IMR-90 (cell line): ENCODE measurements at regions not wholly inside any gene's neighbourhood (a gene's known extent, or its start where the extent isn't known, plus 50 kb on each side); places are given as distances from the start of the nearest gene placed in this dataset.

Experiments used
- CHD1 ChIP-seq: IDR thresholded peaks from 2 replicates; pipeline ENCODE4 v1.6.1; 2012; ENCODE audit warnings: low read depth, low read length, improper control_type of control experiment
- POLR2A ChIP-seq: IDR thresholded peaks from 2 replicates; pipeline ENCODE4 v1.6.1; 2012; ENCODE audit warnings: mild to moderate bottlenecking, low read depth, low read length
- RFX5 ChIP-seq: IDR thresholded peaks from 2 replicates; pipeline ENCODE4 v1.8.0; 2012; ENCODE audit warnings: low read depth, mild to moderate bottlenecking, low read length, moderate library complexity
- TF ChIP-seq, protein P1 (sequence below): conservative IDR thresholded peaks from 2 replicates; pipeline ENCODE4 v1.5.1; 2012; ENCODE audit warnings: mild to moderate bottlenecking, low read depth, low read length, improper control_type of control experiment

DNA sequence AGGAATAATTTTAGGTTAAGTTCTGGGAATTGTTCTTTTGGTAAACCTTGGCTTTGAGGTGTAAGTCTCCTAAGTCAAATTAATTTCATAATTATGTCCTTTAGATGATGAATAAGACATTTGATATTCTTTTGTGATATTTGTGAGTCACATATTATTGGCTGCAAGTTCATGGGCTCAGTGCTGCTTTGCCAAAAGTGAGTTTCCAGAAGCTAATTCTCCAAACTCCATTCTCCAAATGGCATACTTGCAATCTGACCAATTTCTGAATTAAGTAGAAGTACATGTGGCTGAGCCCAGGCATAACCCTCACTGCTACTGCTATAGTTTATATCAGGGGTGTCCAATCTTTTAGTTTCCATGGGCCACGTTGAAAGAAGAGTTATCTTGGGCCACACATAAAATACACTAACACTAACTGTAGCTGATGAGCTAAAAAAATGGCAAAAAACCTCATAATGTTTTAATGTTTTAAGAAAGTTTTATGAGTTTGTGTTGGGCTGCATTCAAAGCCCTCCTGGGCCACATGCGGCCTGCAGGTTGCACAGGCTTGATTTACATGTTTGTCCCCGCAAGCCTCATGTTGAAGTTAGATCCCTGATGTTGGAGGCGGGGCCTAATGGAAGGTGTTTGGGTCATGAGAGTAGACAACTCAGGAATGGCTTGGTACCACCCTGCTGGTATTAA, 196.1 kb downstream of the ZNF330 start:
- no peak for TF ChIP-seq POLR2A
- TF ChIP-seq, protein P1, sequence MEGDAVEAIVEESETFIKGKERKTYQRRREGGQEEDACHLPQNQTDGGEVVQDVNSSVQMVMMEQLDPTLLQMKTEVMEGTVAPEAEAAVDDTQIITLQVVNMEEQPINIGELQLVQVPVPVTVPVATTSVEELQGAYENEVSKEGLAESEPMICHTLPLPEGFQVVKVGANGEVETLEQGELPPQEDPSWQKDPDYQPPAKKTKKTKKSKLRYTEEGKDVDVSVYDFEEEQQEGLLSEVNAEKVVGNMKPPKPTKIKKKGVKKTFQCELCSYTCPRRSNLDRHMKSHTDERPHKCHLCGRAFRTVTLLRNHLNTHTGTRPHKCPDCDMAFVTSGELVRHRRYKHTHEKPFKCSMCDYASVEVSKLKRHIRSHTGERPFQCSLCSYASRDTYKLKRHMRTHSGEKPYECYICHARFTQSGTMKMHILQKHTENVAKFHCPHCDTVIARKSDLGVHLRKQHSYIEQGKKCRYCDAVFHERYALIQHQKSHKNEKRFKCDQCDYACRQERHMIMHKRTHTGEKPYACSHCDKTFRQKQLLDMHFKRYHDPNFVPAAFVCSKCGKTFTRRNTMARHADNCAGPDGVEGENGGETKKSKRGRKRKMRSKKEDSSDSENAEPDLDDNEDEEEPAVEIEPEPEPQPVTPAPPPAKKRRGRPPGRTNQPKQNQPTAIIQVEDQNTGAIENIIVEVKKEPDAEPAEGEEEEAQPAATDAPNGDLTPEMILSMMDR, result no peak
- TF ChIP-seq RFX5, result no peak
- no peak for TF ChIP-seq CHD1
